ENCODE measurements at regions not wholly inside any gene's neighbourhood (a gene's known extent, or its start where the extent isn't known, plus 50 kb on each side); places are given as distances from the start of the nearest gene placed in this dataset.

DNA sequence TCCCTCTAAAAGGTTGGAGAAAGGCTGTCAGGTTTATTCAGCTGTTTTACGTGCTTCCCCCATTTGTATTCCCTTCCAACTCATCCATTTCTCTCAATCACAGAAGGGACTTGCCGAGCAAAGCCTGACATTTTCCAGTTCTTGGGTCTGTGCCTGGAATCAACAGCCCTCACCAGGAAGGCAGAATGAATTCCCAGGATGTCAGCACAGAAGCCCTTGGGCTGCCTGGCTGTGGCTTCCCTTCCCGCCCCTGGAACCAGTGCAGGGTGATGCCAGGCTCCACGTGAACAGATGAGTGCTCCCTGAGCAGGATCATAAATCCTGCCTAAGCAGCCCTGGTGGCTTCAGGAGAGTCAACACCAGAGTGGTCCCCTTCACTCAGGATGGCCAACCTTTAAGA, 86.1 kb upstream of the CD83 start:
- DNase-seq: no peak

GRCh38 chr6:14035071-14035847, 82.3 kb upstream of the CD83 start:
- no peak for DNase-seq

GRCh38 chr6:14035874-14036273, 81.7 kb upstream of the CD83 start:
- no peak for DNase-seq

DNA sequence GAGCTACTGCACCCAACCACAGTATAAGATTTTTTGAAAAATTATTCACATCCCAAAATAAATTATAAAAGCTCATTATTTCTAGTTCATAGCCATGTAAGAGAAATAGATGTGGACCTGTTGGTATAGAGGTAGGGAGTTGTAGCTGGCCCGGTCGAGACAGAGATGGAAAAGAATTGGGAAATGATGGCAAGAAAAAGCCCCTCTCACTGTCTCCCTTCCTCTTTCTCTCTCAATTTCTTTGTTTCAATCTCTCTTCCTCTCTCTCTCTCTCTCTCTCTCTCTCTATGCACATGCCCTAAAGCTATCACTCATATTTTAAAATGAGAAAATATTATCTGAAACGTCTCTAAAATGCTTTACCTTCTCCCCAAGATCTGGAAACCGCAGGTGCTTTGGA, 80.7 kb upstream of the CD83 start:
- DNase-seq: no peak

GRCh38 chr6:14037402-14038277, 79.9 kb upstream of the CD83 start:
- DNase-seq: no peak

GRCh38 chr6:14038467-14039437, 78.8 kb upstream of the CD83 start:
- no peak for DNase-seq

- DNase-seq: no peak
Measured at GRCh38 chr6:14040042-14040441, 77.5 kb upstream of the CD83 start.

DNA sequence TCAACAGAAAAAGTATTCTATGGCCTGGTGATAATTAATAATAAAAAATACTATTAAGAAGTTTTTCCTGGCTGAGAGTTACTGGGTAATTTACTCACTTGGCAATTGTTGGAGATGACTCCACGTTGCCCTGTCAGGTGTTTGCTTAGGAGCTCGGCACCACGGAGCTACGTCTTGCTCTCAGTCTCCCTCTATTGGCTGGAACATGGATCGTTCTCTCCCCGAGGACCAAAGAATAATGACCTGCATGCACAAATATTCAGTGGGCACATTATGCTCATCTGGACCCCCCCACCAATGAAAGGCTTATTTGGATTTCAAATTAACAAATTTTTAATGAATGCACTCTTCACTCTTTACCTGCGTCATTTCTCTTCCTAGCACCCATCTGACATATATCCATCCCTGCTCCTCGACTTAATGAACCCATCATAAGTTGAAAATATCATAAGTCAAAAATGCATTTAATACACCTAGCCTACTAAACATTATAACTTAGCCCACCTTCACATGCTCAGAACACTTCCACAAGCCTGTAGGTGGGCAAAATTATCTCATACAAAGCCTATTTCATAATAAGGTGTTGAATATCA, 71.0 kb upstream of the CD83 start:
- peak; percentile 60 for DNase-seq

DNA sequence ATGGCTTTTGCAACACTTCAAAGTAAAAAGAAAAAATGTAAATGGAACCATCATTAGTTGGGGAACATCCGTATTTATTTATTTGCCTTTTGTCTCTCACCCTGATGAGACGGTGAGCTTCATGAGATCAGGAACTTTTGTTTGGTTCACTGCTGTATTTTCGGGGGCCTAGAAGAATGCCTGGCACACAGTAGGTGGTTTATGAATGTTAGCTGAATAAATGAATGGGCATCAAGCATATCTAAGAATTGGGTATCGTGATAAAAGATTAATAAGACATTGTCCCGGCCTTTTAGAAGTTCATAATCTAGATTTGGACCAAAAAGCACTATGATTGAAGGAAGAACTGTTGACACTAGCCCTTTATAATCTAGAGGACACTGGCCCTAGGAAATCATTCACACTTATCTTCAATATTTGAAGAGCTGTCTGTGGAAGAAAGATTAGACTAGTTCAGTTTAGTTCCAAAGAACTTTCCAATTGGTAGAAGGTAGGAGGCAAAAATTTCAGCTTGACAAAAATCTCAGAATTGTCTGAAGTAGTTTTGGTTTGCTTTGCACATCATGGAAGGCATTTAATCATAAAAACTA, 70.3 kb upstream of the CD83 start:
- DNase-seq: no peak

DNA sequence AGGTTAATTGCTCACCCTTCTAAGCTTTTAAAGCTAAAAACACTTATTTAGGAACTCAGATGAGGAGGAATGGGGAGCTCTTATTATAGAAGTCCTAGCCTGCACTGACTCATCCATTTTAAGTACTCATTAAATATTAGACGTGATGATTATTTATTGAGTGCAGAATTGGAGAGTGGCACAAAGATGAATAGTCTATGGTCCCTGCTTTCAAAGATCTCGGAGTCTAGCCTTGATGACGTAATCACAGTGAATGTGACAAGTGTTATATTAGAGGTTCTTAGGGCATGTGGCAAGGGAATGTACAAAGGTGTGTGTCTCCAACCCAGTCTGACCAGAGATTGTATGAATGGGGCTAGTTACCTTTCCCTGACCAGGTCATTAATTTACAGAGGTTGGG, 68.7 kb upstream of the CD83 start:
- no peak for DNase-seq

DNA sequence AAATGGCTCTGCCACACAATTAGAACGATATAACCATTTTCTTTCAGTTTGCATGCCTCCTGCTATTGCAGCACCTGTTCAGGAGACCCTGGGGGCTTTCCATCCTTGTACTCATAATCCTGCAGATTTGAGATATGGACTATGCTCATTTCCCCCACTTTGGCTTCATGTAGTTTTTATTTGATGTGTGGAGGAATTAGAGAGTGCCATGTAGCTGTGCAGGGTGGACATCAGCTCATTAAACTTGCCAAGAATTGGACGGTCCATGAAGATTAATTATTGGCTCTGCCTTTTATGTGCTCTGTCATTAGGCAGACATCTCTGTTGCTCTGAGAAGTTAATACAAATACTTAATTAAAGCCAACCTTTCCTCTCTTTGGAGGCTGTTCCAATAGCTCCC, 66.2 kb upstream of the CD83 start:
- no peak for DNase-seq

DNA sequence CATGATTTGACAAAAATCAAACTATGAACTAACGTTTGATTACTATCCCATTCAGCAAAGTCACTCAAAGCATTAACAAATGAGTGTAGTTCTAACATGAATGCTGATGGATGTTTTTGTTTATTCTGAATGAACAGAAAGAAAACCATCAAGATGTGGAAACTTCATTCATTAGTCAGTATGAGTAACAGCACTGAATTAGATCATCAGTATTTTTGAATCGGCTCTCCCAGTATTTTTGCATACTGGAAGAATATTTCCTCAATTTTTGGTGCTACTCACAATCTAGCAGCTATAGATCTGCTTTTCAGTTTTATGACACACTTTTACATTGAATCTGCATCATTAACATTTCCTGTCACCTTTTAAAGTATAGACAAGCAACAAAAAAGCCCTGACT, 63.8 kb upstream of the CD83 start:
- no peak for DNase-seq

DNA sequence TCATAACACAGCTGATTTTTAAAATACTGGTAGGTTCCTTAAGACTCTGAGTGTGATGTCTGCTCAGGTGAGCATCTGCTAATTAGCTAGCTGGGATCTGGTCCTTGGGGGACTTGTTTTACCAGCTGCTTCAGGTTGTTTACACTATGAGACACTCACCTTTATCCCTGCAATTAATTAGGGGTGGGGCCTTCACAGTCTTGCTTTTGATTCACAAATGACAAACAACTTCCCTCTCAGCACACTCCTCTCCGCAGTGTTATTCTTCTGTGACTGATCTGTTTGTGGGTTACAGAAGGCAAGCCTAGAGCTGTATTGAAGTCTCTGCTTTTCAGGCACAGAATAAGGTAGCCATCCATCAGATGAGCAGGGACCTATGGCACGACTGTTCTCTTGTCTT, 62.0 kb upstream of the CD83 start:
- DNase-seq: no peak

DNA sequence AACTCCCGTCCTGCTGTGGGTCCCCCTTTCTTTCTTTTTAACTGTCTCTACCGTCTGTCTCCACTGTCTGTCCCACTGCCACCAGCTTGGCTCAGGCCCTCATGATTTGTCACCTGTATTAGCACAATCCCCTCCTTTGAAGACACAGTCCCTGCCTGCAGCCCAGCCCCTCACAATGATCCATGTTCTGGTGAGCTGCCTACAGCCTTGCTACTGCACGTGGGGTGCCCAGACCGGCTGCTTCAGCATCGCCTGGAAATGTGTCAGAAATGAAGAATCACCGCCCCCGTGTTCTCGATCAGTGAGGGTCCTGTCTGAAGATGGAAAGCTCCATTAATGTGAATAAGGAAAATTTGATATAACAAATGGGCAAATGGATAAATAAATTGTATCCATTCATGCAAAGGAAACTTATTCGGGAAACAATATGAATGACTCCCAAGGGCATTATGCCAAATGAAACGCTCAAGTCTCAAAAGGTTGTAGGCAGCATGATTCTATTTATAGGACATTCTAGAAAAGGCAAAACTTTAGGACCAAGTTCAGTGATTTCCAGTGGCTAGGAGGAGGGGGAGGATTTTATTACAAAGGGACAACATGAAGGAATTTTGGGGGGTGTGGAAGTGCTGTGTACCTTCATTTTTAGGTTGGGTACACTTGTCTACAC, 59.4 kb upstream of the CD83 start:
- DNase-seq: no peak

DNA sequence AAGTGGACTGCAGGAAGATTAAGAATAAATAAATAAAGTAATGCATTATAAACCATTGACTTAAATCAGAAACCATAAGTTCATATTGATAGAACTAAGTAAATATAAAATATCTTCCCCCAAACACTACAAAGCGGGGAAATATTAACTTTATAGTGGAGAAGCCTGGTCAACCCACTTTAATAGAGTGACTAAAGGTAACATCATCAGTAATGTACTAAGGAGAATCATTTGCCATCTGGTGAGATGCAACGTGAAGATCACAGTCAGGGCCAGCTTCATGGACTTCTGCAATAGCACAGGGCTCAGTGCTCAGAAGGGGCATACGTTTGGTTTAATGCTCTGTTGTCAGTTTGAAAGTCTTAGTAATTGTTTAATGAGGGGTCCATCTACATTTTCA, 58.8 kb upstream of the CD83 start:
- DNase-seq: no peak

DNA sequence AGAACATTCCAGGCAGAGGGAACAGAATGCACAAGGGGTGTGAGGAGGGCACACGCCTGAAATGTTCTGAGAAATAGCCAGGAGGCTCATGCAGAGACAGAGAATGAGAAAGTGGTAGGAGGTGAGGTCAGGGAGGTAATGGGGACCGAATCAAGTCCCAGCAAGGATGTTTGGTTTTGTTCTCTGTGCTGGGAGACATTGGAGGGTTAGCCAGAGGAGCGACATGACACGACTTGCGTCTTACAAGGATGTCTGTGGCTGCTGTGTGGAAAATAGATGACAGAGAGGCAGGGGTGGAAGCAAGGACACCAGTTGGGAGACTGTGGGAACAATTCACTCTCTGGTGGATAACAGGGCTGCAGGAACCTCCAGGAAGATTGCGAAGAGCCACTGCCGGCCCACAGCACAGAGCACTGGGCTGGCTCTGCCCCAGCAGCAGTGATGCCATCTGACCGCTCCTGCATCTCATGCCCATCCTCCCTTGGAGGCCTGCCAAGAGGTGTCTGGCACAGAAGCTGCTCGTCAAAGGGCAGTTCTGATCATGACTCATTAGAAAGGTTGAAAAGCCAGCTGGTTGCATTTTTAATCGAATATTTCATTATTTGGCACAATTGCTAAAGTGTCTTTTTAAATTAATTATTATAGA, 57.7 kb upstream of the CD83 start:
- DNase-seq: no peak

GRCh38 chr6:14060971-14061370, 56.6 kb upstream of the CD83 start:
- no peak for DNase-seq

- no peak for DNase-seq
Measured at GRCh38 chr6:14061643-14062042, 55.9 kb upstream of the CD83 start.

GRCh38 chr6:14062345-14063029, 55.1 kb upstream of the CD83 start:
- no peak for DNase-seq

- DNase-seq: no peak
Measured at GRCh38 chr6:14063756-14064155, 53.8 kb upstream of the CD83 start.

GRCh38 chr6:14065350-14065749, 52.2 kb upstream of the CD83 start:
- DNase-seq: no peak
